A673 (cell line): ENCODE measurements at regions not wholly inside any gene's neighbourhood (a gene's known extent, or its start where the extent isn't known, plus 50 kb on each side); places are given as distances from the start of the nearest gene placed in this dataset.
"Not testable (repeated sequence)": the region's sequence is repeated elsewhere in the genome, so short reads cannot be mapped to it uniquely, and the experiment has no call there.

ENCODE experiments used
- EZH2 ChIP-seq: fragments of 200-600 bp; sonication (generic); IDR thresholded peaks from 2 replicates; pipeline ENCODE4 v1.6.1; 2017; ENCODE audit warnings: borderline replicate concordance, low read depth, mild to moderate bottlenecking, mixed read lengths, antibody characterized with exemption, low read length; ENCODE audit not compliant: poor library complexity, severe bottlenecking
- TF ChIP-seq, protein P1 (sequence below): fragments of 300-800, 200-600 bp; sonication (generic); conservative IDR thresholded peaks from 2 replicates; pipeline ENCODE4 v1.5.1; 2017; ENCODE audit warnings: low read depth, mild to moderate bottlenecking, antibody characterized with exemption, low read length, moderate library complexity, mixed read lengths

GRCh38 chr16:16508344-16508743, 129.4 kb downstream of the NPIPA7 start:
- TF ChIP-seq, protein P1, sequence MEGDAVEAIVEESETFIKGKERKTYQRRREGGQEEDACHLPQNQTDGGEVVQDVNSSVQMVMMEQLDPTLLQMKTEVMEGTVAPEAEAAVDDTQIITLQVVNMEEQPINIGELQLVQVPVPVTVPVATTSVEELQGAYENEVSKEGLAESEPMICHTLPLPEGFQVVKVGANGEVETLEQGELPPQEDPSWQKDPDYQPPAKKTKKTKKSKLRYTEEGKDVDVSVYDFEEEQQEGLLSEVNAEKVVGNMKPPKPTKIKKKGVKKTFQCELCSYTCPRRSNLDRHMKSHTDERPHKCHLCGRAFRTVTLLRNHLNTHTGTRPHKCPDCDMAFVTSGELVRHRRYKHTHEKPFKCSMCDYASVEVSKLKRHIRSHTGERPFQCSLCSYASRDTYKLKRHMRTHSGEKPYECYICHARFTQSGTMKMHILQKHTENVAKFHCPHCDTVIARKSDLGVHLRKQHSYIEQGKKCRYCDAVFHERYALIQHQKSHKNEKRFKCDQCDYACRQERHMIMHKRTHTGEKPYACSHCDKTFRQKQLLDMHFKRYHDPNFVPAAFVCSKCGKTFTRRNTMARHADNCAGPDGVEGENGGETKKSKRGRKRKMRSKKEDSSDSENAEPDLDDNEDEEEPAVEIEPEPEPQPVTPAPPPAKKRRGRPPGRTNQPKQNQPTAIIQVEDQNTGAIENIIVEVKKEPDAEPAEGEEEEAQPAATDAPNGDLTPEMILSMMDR = not testable (repeated sequence)
- TF ChIP-seq EZH2 = not testable (repeated sequence)
